H1 (cell line): ENCODE measurements at regions not wholly inside any gene's neighbourhood (a gene's known extent, or its start where the extent isn't known, plus 50 kb on each side); places are given as distances from the start of the nearest gene placed in this dataset.

Experiments used
- BRCA1 ChIP-seq: IDR thresholded peaks from 2 replicates; pipeline ENCODE4 v1.6.1; 2012; ENCODE audit warnings: low read depth, low read length, improper control_type of control experiment
- CHD7 ChIP-seq: fragments of 300-600 bp; sonication (generic); IDR thresholded peaks from 2 replicates; pipeline ENCODE4 v1.7.1; 2012; ENCODE audit warnings: low read length, moderate library complexity, mild to moderate bottlenecking, inconsistent platforms; ENCODE audit not compliant: insufficient replicate concordance
- EGR1 ChIP-seq: IDR thresholded peaks from 2 replicates; pipeline ENCODE4 v1.6.1; 2011; ENCODE audit warnings: low read depth, low read length, borderline replicate concordance
- GTF2F1 ChIP-seq: IDR thresholded peaks from 2 replicates; pipeline ENCODE4 v1.6.1; 2012; ENCODE audit warnings: low read depth, low read length, improper control_type of control experiment, borderline replicate concordance
- MAX ChIP-seq: IDR thresholded peaks from 2 replicates; pipeline ENCODE4 v1.6.1; 2012; ENCODE audit warnings: inconsistent platforms
- RAD21 ChIP-seq, 2 experiments: IDR thresholded peaks in 1 of 2; conservative IDR thresholded peaks in 1 of 2; 2 replicates each; pipeline ENCODE4 v1.6.1; 2011; ENCODE audit warnings: low read depth in 2 of 2, low read length in 2 of 2, improper control_type of control experiment in 1 of 2, inconsistent platforms in 1 of 2, mild to moderate bottlenecking in 1 of 2, moderate library complexity in 1 of 2
- RBBP5 ChIP-seq: IDR thresholded peaks from 2 replicates; pipeline ENCODE4 v1.7.1; 2012; ENCODE audit warnings: low read depth, mild to moderate bottlenecking, inconsistent platforms, low read length, moderate library complexity, borderline replicate concordance
- SIN3A ChIP-seq, 2 experiments: IDR thresholded peaks in 1 of 2; conservative IDR thresholded peaks in 1 of 2; 2 replicates each; pipeline ENCODE4 v1.6.1; 2011 to 2012; ENCODE audit warnings: low read length in 2 of 2, improper control_type of control experiment in 1 of 2, low read depth in 1 of 2, mild to moderate bottlenecking in 1 of 2
- SIRT6 ChIP-seq: IDR thresholded peaks from one replicate; pipeline ENCODE4 v1.7.1; 2012; ENCODE audit warnings: low read length, inconsistent platforms
- TBP ChIP-seq: IDR thresholded peaks from 2 replicates; pipeline ENCODE4 v1.6.1; 2011; ENCODE audit warnings: low read depth, low read length, improper control_type of control experiment

GRCh38 chr11:115081972-115082371, 403.6 kb downstream of the NXPE2 start (continued):
- no peak for TF ChIP-seq CHD7
- TF ChIP-seq RAD21 (IDR thresholded peaks at IDR 0.05 in 1 of 2, conservative IDR thresholded peaks at IDR 0.05 in 1 of 2; ENCODE audit: low read depth in 2 of 2, low read length in 2 of 2) = no peak
- TF ChIP-seq SIN3A (conservative IDR thresholded peaks at IDR 0.05 in 1 of 2, IDR thresholded peaks at IDR 0.05 in 1 of 2; ENCODE audit: low read depth in 1 of 2, low read length in 2 of 2) = no peak
- TF ChIP-seq TBP = no peak
- TF ChIP-seq SIRT6 = no peak
- no peak for TF ChIP-seq GTF2F1
- TF ChIP-seq RBBP5 = no peak
- no peak for TF ChIP-seq BRCA1
- no peak for TF ChIP-seq EGR1
- no peak for TF ChIP-seq MAX
